Keratinocyte (primary cell): ENCODE measurements at regions not wholly inside any gene's neighbourhood (a gene's known extent, or its start where the extent isn't known, plus 50 kb on each side); places are given as distances from the start of the nearest gene placed in this dataset.

Experiments used
- EZH2 ChIP-seq: IDR thresholded peaks from one replicate; pipeline ENCODE4 v1.6.1; 2012; ENCODE audit warnings: inconsistent platforms, mild to moderate bottlenecking, low read length, moderate library complexity
- TF ChIP-seq, protein P1 (sequence below), 3 experiments: IDR thresholded peaks in 1 of 3; conservative IDR thresholded peaks in 1 of 3; optimal IDR thresholded peaks in 1 of 3; 2 replicates in 2 of 3; 3 replicates in 1 of 3; pipeline versions ENCODE3 to v1.5.1; 2011; ENCODE audit warnings: low read length in 3 of 3, mild to moderate bottlenecking in 3 of 3, moderate library complexity in 2 of 3, control low read depth in 1 of 3, inconsistent platforms in 1 of 3; ENCODE audit not compliant: insufficient read depth in 2 of 3; ENCODE audit errors: extremely low read depth in 1 of 3

DNA sequence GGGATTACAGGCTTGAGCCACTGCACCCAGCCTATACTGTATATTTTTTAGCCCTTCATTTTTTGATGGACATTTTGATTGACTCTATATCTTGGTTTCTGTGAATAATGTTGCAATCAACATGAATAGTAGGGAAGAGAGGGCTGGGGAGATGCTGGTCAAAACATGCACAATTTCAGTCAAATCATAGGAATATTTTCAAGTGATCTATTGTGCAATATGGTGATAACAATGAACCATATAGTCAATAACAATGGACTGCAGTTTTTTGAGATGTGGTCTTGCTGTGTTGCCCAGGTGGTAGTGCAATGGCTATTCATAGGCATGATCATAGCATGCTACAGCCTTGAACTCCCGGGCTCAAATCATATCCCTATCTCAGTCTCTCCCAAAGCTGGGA lies 264.7 kb upstream of the TMEFF2 start:
- TF ChIP-seq, protein P1, sequence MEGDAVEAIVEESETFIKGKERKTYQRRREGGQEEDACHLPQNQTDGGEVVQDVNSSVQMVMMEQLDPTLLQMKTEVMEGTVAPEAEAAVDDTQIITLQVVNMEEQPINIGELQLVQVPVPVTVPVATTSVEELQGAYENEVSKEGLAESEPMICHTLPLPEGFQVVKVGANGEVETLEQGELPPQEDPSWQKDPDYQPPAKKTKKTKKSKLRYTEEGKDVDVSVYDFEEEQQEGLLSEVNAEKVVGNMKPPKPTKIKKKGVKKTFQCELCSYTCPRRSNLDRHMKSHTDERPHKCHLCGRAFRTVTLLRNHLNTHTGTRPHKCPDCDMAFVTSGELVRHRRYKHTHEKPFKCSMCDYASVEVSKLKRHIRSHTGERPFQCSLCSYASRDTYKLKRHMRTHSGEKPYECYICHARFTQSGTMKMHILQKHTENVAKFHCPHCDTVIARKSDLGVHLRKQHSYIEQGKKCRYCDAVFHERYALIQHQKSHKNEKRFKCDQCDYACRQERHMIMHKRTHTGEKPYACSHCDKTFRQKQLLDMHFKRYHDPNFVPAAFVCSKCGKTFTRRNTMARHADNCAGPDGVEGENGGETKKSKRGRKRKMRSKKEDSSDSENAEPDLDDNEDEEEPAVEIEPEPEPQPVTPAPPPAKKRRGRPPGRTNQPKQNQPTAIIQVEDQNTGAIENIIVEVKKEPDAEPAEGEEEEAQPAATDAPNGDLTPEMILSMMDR (optimal IDR thresholded peaks at IDR 0.05 in 1 of 3, IDR thresholded peaks at IDR 0.05 in 1 of 3, conservative IDR thresholded peaks at IDR 0.05 in 1 of 3; ENCODE audit: extremely low read depth in 1 of 3, insufficient read depth in 2 of 3, low read length in 3 of 3): no peak
- TF ChIP-seq EZH2: no peak
